OCI-LY1 (cell line): ENCODE measurements at regions not wholly inside any gene's neighbourhood (a gene's known extent, or its start where the extent isn't known, plus 50 kb on each side); places are given as distances from the start of the nearest gene placed in this dataset.

Experiments used
- EZH2 ChIP-seq: fragments of 200-600 bp; sonication (generic), shearing (Covaris generic); IDR thresholded peaks from 2 replicates; pipeline ENCODE4 v1.8.0; 2017; ENCODE audit warnings: borderline replicate concordance, mixed run types, mild to moderate bottlenecking, antibody characterized with exemption, low read length, moderate library complexity, mixed read lengths
- TF ChIP-seq, protein P1 (sequence below): fragments of 200-600 bp; sonication (generic), shearing (Covaris generic); IDR thresholded peaks from 2 replicates; pipeline ENCODE4 v1.5.1; 2017; ENCODE audit warnings: mild to moderate bottlenecking, antibody characterized with exemption, low read length, moderate library complexity, mixed read lengths

DNA sequence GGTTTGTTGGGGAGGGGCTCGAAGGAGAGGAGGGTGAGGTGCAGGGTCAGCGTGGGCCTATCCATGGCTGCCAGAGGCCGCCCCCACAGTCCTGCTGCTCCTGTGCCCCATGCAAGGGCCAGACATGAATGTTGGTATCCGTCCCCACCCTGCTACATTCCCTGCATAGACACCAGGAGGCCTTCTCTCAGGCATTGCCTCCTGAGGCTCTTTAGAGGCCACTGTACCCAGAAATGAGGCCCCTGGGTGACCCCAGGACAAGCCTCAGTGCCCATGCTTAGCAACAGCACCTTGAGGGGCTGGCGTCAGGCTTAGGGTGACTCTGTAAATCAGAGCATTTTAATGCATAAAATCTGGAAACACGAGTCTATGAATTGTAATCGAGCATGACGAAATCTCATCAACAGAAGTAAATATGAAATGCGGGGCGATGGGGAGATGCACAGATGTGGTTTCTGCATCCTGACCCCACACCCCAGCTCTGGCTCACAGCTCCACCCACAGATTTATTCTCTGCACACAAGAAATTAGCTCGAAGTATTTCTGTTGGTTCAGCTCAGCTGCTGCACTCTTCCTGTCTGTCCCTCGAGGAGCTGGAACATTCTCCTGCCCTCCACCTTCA lies 124.0 kb upstream of the CSF3R start:
- TF ChIP-seq, protein P1, sequence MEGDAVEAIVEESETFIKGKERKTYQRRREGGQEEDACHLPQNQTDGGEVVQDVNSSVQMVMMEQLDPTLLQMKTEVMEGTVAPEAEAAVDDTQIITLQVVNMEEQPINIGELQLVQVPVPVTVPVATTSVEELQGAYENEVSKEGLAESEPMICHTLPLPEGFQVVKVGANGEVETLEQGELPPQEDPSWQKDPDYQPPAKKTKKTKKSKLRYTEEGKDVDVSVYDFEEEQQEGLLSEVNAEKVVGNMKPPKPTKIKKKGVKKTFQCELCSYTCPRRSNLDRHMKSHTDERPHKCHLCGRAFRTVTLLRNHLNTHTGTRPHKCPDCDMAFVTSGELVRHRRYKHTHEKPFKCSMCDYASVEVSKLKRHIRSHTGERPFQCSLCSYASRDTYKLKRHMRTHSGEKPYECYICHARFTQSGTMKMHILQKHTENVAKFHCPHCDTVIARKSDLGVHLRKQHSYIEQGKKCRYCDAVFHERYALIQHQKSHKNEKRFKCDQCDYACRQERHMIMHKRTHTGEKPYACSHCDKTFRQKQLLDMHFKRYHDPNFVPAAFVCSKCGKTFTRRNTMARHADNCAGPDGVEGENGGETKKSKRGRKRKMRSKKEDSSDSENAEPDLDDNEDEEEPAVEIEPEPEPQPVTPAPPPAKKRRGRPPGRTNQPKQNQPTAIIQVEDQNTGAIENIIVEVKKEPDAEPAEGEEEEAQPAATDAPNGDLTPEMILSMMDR, result no peak
- TF ChIP-seq EZH2, result no peak
